ENCODE measurements at regions not wholly inside any gene's neighbourhood (a gene's known extent, or its start where the extent isn't known, plus 50 kb on each side); places are given as distances from the start of the nearest gene placed in this dataset.

- H3K4me3 ChIP-seq (replicated peaks; ENCODE audit: insufficient read depth, low read length) = no peak overlapping the region
- DNase-seq (ENCODE audit: low read depth in 1 of 2, low spot score in 1 of 2) = no peak
- TF ChIP-seq POLR2AphosphoS5 (IDR thresholded peaks at IDR 0.05; ENCODE audit: low read depth) (no peak), SPI1 (IDR thresholded peaks at IDR 0.05; ENCODE audit: borderline replicate concordance, low read depth) (no peak), CTCF (IDR thresholded peaks at IDR 0.05; ENCODE audit: insufficient read depth, low read length) (no peak)
- TF ChIP-seq, protein P1, sequence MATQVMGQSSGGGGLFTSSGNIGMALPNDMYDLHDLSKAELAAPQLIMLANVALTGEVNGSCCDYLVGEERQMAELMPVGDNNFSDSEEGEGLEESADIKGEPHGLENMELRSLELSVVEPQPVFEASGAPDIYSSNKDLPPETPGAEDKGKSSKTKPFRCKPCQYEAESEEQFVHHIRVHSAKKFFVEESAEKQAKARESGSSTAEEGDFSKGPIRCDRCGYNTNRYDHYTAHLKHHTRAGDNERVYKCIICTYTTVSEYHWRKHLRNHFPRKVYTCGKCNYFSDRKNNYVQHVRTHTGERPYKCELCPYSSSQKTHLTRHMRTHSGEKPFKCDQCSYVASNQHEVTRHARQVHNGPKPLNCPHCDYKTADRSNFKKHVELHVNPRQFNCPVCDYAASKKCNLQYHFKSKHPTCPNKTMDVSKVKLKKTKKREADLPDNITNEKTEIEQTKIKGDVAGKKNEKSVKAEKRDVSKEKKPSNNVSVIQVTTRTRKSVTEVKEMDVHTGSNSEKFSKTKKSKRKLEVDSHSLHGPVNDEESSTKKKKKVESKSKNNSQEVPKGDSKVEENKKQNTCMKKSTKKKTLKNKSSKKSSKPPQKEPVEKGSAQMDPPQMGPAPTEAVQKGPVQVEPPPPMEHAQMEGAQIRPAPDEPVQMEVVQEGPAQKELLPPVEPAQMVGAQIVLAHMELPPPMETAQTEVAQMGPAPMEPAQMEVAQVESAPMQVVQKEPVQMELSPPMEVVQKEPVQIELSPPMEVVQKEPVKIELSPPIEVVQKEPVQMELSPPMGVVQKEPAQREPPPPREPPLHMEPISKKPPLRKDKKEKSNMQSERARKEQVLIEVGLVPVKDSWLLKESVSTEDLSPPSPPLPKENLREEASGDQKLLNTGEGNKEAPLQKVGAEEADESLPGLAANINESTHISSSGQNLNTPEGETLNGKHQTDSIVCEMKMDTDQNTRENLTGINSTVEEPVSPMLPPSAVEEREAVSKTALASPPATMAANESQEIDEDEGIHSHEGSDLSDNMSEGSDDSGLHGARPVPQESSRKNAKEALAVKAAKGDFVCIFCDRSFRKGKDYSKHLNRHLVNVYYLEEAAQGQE (IDR thresholded peaks at IDR 0.05; ENCODE audit: insufficient replicate concordance, low read depth) = no peak
- H3K27ac ChIP-seq (replicated peaks) = no peak overlapping the region
- H3K27me3 ChIP-seq (ENCODE audit: insufficient read depth, poor library complexity, severe bottlenecking) = no peaks in the 10 kb centered on the region
Measured at GRCh38 chr5:128673411-128673957, 135.4 kb upstream of the FBN2 start.

- Histone ChIP-seq H3K4me3 (replicated peaks; ENCODE audit: insufficient read depth, low read length) (no peak overlapping the region), H3K27ac (replicated peaks) (no peak overlapping the region), H3K27me3 (ENCODE audit: insufficient read depth, poor library complexity, severe bottlenecking) (no peaks in the 10 kb centered on the region)
- TF ChIP-seq POLR2AphosphoS5 (IDR thresholded peaks at IDR 0.05; ENCODE audit: low read depth) (no peak), CTCF (IDR thresholded peaks at IDR 0.05; ENCODE audit: insufficient read depth, low read length) (no peak), SPI1 (IDR thresholded peaks at IDR 0.05; ENCODE audit: borderline replicate concordance, low read depth) (no peak), GABPA (IDR thresholded peaks at IDR 0.05; ENCODE audit: low read depth) (no peak)
- TF ChIP-seq, protein P1 (IDR thresholded peaks at IDR 0.05; ENCODE audit: insufficient replicate concordance, low read depth) = no peak
- no peak for DNase-seq (ENCODE audit: low read depth in 1 of 2, low spot score in 1 of 2)
Measured at GRCh38 chr5:128673970-128674369, 135.9 kb upstream of the FBN2 start.

GRCh38 chr5:128674837-128675446 lies 136.9 kb upstream of the FBN2 start:
- DNase-seq (ENCODE audit: low read depth in 1 of 2, low spot score in 1 of 2) = peak in 1 of 2 experiments; percentile 44
- TF ChIP-seq GABPA (IDR thresholded peaks at IDR 0.05; ENCODE audit: low read depth) (no peak), CTCF (IDR thresholded peaks at IDR 0.05; ENCODE audit: insufficient read depth, low read length) (peak; percentile 54), POLR2AphosphoS5 (IDR thresholded peaks at IDR 0.05; ENCODE audit: low read depth) (no peak), SPI1 (IDR thresholded peaks at IDR 0.05; ENCODE audit: borderline replicate concordance, low read depth) (no peak)
- TF ChIP-seq, protein P1 (IDR thresholded peaks at IDR 0.05; ENCODE audit: insufficient replicate concordance, low read depth) = no peak
- H3K4me3 ChIP-seq (replicated peaks; ENCODE audit: insufficient read depth, low read length) = no peak overlapping the region
- no peak overlapping the region for H3K27ac ChIP-seq (replicated peaks)
- H3K27me3 ChIP-seq (ENCODE audit: insufficient read depth, poor library complexity, severe bottlenecking) = no peaks in the 10 kb centered on the region
